Panc1 (cell line): ENCODE measurements at regions not wholly inside any gene's neighbourhood (a gene's known extent, or its start where the extent isn't known, plus 50 kb on each side); places are given as distances from the start of the nearest gene placed in this dataset.

Experiments used
- ATAC-seq: fragments of 200-7000 bp; cut with Tn5 transposase; 2 replicates; pipeline ENCODE4 v1.9.1; 2020; ENCODE audit warnings: mild to moderate bottlenecking, moderate library complexity
- BruUV-seq: library from RNA; stranded (reverse); fragments of 400-500 nt; replicated peaks from 2 replicates; lab custom pipeline; 2021; lab: Mats Ljungman, UMichigan
- CTCF ChIA-PET: fragments of 300-600 bp; sonication (Branson Sonifier 250); formaldehyde crosslinking; loops from one replicate; lab custom pipeline; 2022; ENCODE audit warnings: antibody characterized with exemption; lab: Charles Lee
- POLR2A ChIA-PET: fragments of 300-600 bp; sonication (Branson Sonifier 250); formaldehyde crosslinking; loops from one replicate; lab custom pipeline; 2022; ENCODE audit warnings: antibody characterized with exemption; lab: Charles Lee
- DNase-seq: peaks from one replicate; pipeline ENCODE4 v3.0.0-alpha.2; 2010; ENCODE audit warnings: low read depth, low spot score
- H3K27ac ChIP-seq: 2 replicates; pipeline ENCODE4 v1.5.1; 2011; ENCODE audit warnings: mild to moderate bottlenecking, low read length, inconsistent platforms
- H3K27me3 ChIP-seq: fragments of 200-500 bp; sonication (Bioruptor generic); 2 replicates; pipeline ENCODE4 v1.6.0; 2014; ENCODE audit warnings: low read length, inconsistent platforms; ENCODE audit not compliant: control insufficient read depth, insufficient read depth
- H3K36me3 ChIP-seq: fragments of 200-500 bp; sonication (Bioruptor generic); 2 replicates; pipeline ENCODE4 v1.5.1; 2014; ENCODE audit warnings: inconsistent platforms, mild to moderate bottlenecking, low read length, moderate library complexity; ENCODE audit not compliant: control insufficient read depth, insufficient read depth
- H3K4me1 ChIP-seq: 2 replicates; pipeline ENCODE4 v1.5.1; 2011; ENCODE audit warnings: inconsistent platforms, mild to moderate bottlenecking, low read length, moderate library complexity; ENCODE audit not compliant: control insufficient read depth, insufficient read depth
- H3K4me3 ChIP-seq, 2 experiments: 2 replicates each; pipeline ENCODE4 v1.5.1; 2011 to 2012; ENCODE audit warnings: low read depth in 2 of 2, low read length in 2 of 2, mild to moderate bottlenecking in 2 of 2, inconsistent platforms in 1 of 2, moderate library complexity in 1 of 2
- H3K9me3 ChIP-seq: fragments of 200-500 bp; sonication (Bioruptor generic); 2 replicates; pipeline ENCODE4 v1.5.1; 2014; ENCODE audit warnings: low read depth, mild to moderate bottlenecking, inconsistent platforms, low read length, moderate library complexity; ENCODE audit not compliant: control insufficient read depth, insufficient read depth
- CTCF ChIP-seq: fragments of 450-650 bp; IDR thresholded peaks from 2 replicates; pipeline ENCODE4 v1.5.1; 2017; ENCODE audit warnings: mild to moderate bottlenecking
- POLR2AphosphoS5 ChIP-seq: IDR thresholded peaks from 2 replicates; pipeline ENCODE4 v1.6.1; 2012; ENCODE audit warnings: mild to moderate bottlenecking, low read depth, low read length, moderate library complexity
- REST ChIP-seq, 2 experiments: IDR thresholded peaks; 2 replicates each; pipeline ENCODE4 v1.6.1; 2011 to 2012; ENCODE audit warnings: low read depth in 2 of 2, control low read depth in 1 of 2, low read length in 1 of 2, mild to moderate bottlenecking in 1 of 2, moderate library complexity in 1 of 2; ENCODE audit not compliant: insufficient read depth in 1 of 2
- SIN3A ChIP-seq: IDR thresholded peaks from 2 replicates; pipeline ENCODE4 v1.6.1; 2012; ENCODE audit warnings: low read depth, mild to moderate bottlenecking, low read length, moderate library complexity, borderline replicate concordance; ENCODE audit not compliant: insufficient read depth
- TCF7L2 ChIP-seq: IDR thresholded peaks from 2 replicates; pipeline ENCODE4 v1.6.1; 2011; ENCODE audit warnings: mild to moderate bottlenecking, low read depth, low read length, inconsistent platforms
- in situ Hi-C: cut with HindIII; loops from 2 replicates; pipeline ENCODE4 v1.10.0; 2016; ENCODE audit warnings: low sequenced_read_pairs, low pct_unique_long_range_greater_than_20kb
- intact Hi-C: fragments of 100-400 bp; cut with micrococcal nuclease; formaldehyde crosslinking; loops from one replicate; pipeline ENCODE4 v1.10.0; 2022; ENCODE audit not compliant: unreplicated experiment

GRCh38 chr1:76793594-76793993, 73.7 kb upstream of the ST6GALNAC5 start:
- Histone ChIP-seq H3K36me3 (no peaks in the 10 kb centered on the region), H3K4me1 (no peaks in the 10 kb centered on the region), H3K4me3 (no peak overlapping the region), H3K27ac (no peak overlapping the region), H3K27me3 (no peaks in the 10 kb centered on the region), H3K9me3 (no peaks in the 10 kb centered on the region)
- no peak for TF ChIP-seq POLR2AphosphoS5
- TF ChIP-seq CTCF, result no peak
- TF ChIP-seq REST (IDR thresholded peaks at IDR 0.05; ENCODE audit: insufficient read depth in 1 of 2, low read depth in 2 of 2, low read length in 1 of 2), result no peak
- TF ChIP-seq SIN3A, result no peak
- BruUV-seq, result no TSS peak
- ATAC-seq (no peak), DNase-seq (no peak)
- in situ Hi-C loops (no loop called here), intact Hi-C loops (no loop called here)
- POLR2A ChIA-PET, result no interaction called here
- CTCF ChIA-PET, result no interaction called here

GRCh38 chr1:76799700-76800099, 67.6 kb upstream of the ST6GALNAC5 start:
- in situ Hi-C loops, result no loop called here
- DNase-seq, result no peak

More at GRCh38 chr1:76799700-76800099, 67.6 kb upstream of the ST6GALNAC5 start:
- no TSS peak for BruUV-seq
- POLR2A ChIA-PET, result no interaction called here
- no peak for TF ChIP-seq POLR2AphosphoS5
- no peak for TF ChIP-seq CTCF
- no peak for TF ChIP-seq TCF7L2
- TF ChIP-seq SIN3A, result no peak
- no peak for TF ChIP-seq REST (IDR thresholded peaks at IDR 0.05; ENCODE audit: insufficient read depth in 1 of 2, low read depth in 2 of 2, low read length in 1 of 2)
- no peak overlapping the region for H3K4me3 ChIP-seq
- no peaks in the 10 kb centered on the region for H3K36me3 ChIP-seq
- CTCF ChIA-PET, result no interaction called here
- intact Hi-C loops, result no loop called here
- no peaks in the 10 kb centered on the region for H3K4me1 ChIP-seq
- H3K27me3 ChIP-seq, result no peaks in the 10 kb centered on the region
- H3K27ac ChIP-seq, result no peak overlapping the region
- ATAC-seq, result no peak
- no peaks in the 10 kb centered on the region for H3K9me3 ChIP-seq
